GM12891 (cell line): ENCODE measurements at regions not wholly inside any gene's neighbourhood (a gene's known extent, or its start where the extent isn't known, plus 50 kb on each side); places are given as distances from the start of the nearest gene placed in this dataset.

Experiments used
- DNase-seq: peaks from one replicate; pipeline ENCODE4 v3.0.0; 2011; ENCODE audit warnings: low spot score; ENCODE audit not compliant: insufficient read length
- FAIRE-seq: peaks from 2 replicates; lab custom pipeline; 2011; peaks lifted over from hg19 to GRCh38; lab: Jason Lieb, UNC
- PAX5 ChIP-seq: IDR thresholded peaks from 2 replicates; pipeline ENCODE4 v1.6.1; 2011; ENCODE audit warnings: low read length, moderate library complexity, mild to moderate bottlenecking; ENCODE audit not compliant: insufficient read depth, severe bottlenecking
- POLR2A ChIP-seq: IDR thresholded peaks from 2 replicates; pipeline ENCODE4 v1.6.1; 2011; ENCODE audit warnings: low read depth, low read length, control low read depth
- POLR2AphosphoS5 ChIP-seq: IDR thresholded peaks from 2 replicates; pipeline ENCODE4 v1.6.1; 2011; ENCODE audit warnings: low read depth, low read length, control low read depth
- POU2F2 ChIP-seq: IDR thresholded peaks from 2 replicates; pipeline ENCODE4 v1.6.1; 2011; ENCODE audit warnings: low read depth, mild to moderate bottlenecking, control low read depth, low read length, moderate library complexity
- SPI1 ChIP-seq: IDR thresholded peaks from 2 replicates; pipeline ENCODE4 v1.6.1; 2011; ENCODE audit warnings: low read depth, low read length, control low read depth
- TAF1 ChIP-seq: IDR thresholded peaks from 2 replicates; pipeline ENCODE4 v1.6.1; 2011; ENCODE audit warnings: low read depth, low read length, control low read depth

DNA sequence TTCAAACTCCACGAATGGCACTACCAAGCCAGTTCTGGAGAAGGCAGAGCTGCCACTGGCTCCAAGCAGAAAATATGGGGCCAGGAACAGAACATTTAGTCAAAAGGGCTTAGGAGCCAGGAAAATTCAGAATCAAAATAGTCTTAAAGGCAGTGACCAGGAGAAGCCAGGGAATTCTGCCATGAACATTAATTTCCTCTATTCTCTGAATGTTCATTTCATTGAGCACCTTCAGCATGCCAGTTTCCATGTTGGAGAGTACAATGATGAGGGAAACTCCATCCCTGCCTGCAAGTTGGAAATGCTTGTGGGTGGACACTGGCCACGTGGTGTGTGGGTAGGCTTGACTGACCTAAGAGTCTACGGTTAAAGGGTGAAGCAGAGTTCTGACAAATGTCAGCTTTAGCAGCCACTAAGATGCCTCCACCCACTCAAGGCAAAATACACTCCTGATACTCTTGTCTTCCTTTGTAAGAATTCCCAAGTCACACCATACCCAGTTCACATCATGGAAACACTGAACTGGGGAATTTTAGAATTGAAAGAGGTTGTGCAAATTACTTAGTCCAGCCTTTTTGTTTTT is 190.1 kb upstream of the C1QTNF7 start:
- FAIRE-seq (no peak), DNase-seq (no peak)
- no peak for TF ChIP-seq POU2F2
- no peak for TF ChIP-seq POLR2A
- TF ChIP-seq PAX5 = no peak
- no peak for TF ChIP-seq TAF1
- no peak for TF ChIP-seq SPI1
- TF ChIP-seq POLR2AphosphoS5 = no peak

DNA sequence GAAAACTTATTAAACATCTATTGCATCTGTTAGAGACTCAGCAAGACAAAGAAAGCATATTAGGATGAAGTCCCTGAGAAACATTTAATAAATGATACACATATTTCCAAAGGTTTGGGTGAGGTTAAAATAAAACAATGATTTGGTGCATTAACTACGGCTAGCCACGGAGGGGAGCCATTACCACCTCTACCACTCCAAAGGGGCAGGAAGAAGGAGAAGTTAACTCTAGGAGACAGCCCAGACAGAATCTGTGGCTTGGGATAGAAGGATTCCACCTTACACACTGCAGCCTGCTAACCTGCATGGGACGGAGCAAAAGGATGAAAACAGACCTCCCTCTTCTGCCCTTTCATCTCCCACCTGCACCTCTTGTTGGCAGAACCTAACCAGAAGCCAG is 189.1 kb upstream of the C1QTNF7 start:
- TF ChIP-seq POU2F2 (no peak), TAF1 (no peak), POLR2AphosphoS5 (no peak), SPI1 (no peak), PAX5 (no peak)
- DNase-seq = peak; percentile 31
- FAIRE-seq = no peak

DNA sequence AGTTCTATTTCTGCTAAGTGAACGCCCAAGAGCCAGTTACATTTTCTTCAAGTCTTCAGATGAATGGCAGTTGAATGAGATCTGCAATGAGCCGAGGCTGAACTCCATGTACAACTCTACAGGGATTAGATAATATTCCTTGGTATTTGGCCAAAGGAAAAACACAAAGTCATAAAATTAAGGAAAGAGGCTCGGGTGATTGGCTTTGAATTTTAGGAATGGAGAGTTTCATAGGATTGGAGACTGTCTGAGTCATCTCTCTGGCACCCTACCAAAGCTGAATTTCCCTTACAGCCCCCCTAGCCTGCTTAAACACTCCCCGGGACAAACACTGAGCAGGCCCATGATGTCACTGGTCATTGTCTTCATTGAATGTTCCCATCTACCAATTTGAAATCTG is 188.0 kb upstream of the C1QTNF7 start:
- no peak for DNase-seq
- FAIRE-seq = no peak
- TF ChIP-seq TAF1 (no peak), SPI1 (no peak), POLR2AphosphoS5 (no peak), PAX5 (no peak), POLR2A (no peak), POU2F2 (no peak)

DNA sequence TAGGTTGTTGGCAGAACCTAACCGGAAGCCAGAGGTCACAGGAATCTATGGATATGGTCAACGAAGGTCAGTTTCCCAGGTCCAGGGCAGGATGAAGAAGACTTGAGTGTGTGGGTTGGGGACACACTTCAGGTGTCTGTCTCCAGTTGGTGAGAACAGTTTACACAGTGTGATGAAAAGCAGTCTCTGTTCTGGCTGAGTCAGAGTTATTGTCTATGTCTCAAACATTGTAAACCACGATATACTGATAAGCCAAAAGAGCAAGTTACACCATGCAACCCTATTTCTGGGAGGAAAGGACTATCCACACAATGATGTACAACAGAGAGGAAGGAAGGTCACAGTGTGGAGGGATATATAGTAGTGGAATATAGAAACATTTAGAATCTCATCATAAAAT is 187.1 kb upstream of the C1QTNF7 start:
- TF ChIP-seq POLR2AphosphoS5 (no peak), POLR2A (no peak), SPI1 (no peak), POU2F2 (no peak), PAX5 (no peak), TAF1 (no peak)
- DNase-seq (no peak), FAIRE-seq (no peak)

DNA sequence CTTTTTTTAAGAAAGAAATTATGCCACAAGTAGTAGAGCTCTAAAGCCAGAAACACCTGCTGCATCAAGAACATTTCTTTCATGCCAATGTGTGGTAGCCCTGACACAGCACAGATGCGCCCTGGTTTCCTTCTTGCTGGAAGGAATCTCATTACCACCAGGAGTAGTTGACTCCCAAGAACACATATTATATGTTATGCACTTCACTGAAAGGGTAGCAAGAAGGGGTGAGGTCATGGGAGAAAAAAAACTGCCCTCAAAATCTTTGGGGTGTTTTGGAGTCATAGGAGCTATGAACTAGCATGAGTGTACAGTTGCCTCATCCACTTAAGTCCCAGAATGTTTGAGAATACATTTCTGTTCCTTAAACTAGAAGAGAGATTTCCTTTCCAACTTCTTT is 185.8 kb upstream of the C1QTNF7 start:
- FAIRE-seq = no peak
- TF ChIP-seq POLR2A (no peak), POLR2AphosphoS5 (no peak), TAF1 (no peak), POU2F2 (no peak), PAX5 (no peak), SPI1 (no peak)
- DNase-seq = no peak

DNA sequence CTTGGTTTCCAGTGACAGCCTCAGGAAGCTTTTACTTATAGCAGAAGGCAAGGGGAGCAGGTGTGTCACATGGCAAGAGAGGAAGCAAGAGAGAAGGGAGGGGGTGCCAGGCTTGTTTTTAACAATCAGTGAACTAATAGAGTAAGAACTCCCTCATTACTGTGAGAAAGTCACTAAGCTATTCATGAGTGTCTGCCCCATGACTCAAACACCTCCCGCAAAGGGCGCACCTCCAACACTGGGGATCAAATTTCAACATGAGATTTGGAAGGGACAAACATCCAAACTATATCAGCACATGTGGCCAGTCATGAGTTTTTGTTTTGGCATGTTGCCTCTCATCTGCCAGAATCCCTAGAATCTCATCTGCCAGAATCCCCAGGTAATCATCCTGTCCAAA is 183.5 kb upstream of the C1QTNF7 start:
- TF ChIP-seq POLR2A = no peak
- no peak for TF ChIP-seq SPI1
- TF ChIP-seq TAF1 = no peak
- TF ChIP-seq POLR2AphosphoS5 = no peak
- DNase-seq (no peak), FAIRE-seq (no peak)

DNA sequence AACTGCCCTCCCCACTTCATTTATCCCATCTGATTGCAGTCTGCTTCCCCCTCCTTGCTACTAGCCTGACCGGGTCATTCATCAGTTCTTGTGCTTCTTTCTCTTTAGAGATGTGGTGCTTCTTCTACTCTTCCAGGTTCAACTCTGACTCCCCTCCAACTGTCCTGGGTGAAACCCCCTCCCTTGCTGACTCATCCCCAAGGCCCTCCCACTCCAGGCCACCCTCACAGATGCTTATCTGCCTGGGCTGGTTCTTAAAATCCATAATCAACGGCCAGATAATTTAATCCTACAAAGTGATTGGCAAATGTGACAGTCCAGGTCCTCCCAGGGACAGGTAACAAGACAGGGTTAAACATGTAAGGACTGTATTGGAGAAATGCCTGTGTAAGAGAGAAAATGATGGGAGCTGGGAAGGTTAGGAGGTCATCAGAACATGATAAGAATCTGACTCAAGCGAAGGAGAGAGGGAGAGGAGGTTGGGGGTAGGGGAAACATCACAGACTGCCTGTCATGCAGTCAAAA is 182.8 kb upstream of the C1QTNF7 start:
- DNase-seq (no peak), FAIRE-seq (no peak)
- TF ChIP-seq POLR2A (no peak), TAF1 (no peak), SPI1 (no peak)

DNA sequence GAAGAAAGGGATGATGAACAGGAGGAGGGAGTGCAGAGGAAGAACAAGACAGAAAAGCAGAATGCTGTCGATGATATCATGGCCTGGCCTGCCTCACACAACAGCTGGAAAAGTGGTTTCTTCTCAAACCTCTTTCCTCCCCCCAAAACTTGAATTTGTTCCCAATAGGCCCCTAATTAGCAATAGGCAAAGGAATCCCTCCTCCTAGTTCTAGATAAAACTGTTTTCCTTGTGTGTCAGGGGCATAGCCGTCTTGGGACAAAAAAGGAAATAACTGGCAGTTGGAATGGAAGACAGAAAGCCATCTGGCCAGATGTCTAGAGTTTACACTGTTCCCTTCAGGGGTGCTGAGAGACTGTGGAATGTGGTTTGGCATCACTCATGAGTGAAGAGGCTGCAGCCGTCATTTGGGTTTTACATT is 177.8 kb upstream of the C1QTNF7 start:
- no peak for DNase-seq
- TF ChIP-seq POU2F2 = no peak
- no peak for TF ChIP-seq PAX5
- no peak for TF ChIP-seq POLR2AphosphoS5
- no peak for TF ChIP-seq POLR2A
- TF ChIP-seq SPI1 = no peak
- TF ChIP-seq TAF1 = no peak
- FAIRE-seq = no peak

DNA sequence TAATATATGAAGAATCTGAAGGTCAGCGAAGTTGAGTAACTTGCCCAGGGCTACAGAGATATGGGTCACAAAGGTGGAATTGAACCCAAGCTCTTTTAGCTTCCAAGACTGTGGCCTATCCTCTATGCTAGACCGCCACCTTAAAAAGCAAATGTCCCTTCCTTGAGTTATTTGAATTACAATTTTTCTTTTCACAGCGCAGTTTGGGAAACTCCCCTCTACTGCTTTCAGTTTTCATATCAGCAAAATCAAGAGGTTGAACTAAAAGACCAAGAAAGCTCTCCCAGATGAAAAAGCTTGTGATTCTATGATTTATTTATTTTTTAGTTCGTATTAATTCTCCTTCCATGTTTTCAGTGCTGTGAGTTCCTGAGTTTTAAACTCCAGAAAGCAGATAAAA is 174.5 kb upstream of the C1QTNF7 start:
- TF ChIP-seq PAX5 = no peak
- TF ChIP-seq SPI1 = no peak
- no peak for TF ChIP-seq TAF1
- no peak for TF ChIP-seq POU2F2
- no peak for TF ChIP-seq POLR2A
- TF ChIP-seq POLR2AphosphoS5 = no peak
- FAIRE-seq = no peak
- DNase-seq = no peak

DNA sequence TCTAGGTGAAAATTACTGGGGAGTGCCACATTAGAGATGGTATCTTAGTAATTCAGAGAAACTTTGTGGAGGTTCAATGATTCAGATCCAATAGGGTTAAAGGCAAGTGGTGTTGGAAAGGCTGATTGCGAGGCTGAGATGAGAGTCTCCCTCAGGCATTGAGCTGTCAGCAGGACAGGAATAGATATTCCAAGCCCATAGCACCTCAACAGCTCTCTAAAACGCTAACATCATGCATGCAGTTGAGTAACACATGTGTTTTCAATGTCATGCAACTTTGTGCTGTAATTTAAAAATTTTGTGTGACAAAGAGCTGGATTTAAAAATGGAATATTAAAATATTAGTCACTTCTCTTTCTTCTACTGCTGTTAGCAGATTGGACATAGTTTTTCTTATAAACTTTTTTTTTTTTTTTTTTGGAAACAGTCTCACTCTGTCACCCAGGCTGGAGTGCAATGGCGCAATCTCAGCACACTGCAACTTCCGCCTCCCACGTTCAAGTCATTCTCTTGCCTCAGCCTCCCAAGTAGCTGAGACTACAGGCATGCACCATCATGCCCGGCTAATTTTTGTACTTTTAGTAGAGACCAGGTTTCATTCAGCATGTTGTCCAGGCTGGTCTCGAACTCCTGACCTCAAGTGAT is 173.5 kb upstream of the C1QTNF7 start:
- no peak for FAIRE-seq

More for the DNA sequence above, 173.5 kb upstream of the C1QTNF7 start:
- TF ChIP-seq POLR2AphosphoS5 = no peak
- TF ChIP-seq SPI1 = no peak
- TF ChIP-seq PAX5 = no peak
- no peak for TF ChIP-seq POLR2A
- no peak for TF ChIP-seq TAF1
- no peak for TF ChIP-seq POU2F2
- no peak for DNase-seq
